ENCODE measurements at regions not wholly inside any gene's neighbourhood (a gene's known extent, or its start where the extent isn't known, plus 50 kb on each side); places are given as distances from the start of the nearest gene placed in this dataset.

DNA sequence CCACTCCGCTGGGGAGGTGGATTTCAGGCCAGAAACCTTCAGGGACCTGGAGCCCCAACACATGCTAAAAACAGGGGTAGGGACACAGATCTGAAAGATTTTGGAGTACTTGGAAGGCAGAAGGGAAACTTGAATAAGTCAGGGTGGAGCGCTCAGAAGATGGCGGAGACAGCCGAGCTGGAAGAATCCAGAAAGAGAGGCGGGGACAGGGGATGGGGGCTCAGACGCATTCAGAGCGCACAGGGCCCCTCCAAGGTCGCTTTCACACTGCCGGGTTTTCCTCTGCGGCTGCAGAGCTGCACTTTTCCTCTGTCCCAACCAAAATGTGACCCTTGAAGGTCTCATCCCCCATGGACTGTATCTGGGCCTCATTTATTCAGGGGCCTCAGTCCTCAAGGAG is 56.9 kb downstream of the ERICH4 start:
- Histone ChIP-seq H4K91ac (ENCODE audit: insufficient read depth, low read depth, low read length) (no peak overlapping the region), H3K9me1 (ENCODE audit: insufficient read depth, low read length) (no peaks in the 10 kb centered on the region), H3K23ac (ENCODE audit: low read depth, low read length) (no peak overlapping the region), H3K9me3 (ENCODE audit: control insufficient read depth, insufficient read depth, low read length) (no peaks in the 10 kb centered on the region), H4K20me1 (ENCODE audit: insufficient read depth, low read length) (no peaks in the 10 kb centered on the region), H4K8ac (ENCODE audit: low read depth in 2 of 2, low read length in 2 of 2) (no peak overlapping the region), H2AFZ (replicated peaks; ENCODE audit: low read length, poor library complexity) (no peak overlapping the region), H3K27me3 (ENCODE audit: control insufficient read depth, insufficient read depth, low read length) (no peaks in the 10 kb centered on the region), H3K79me1 (ENCODE audit: low read depth in 1 of 2, low read length in 2 of 2) (no peaks in the 10 kb centered on the region), H3K27ac (ENCODE audit: insufficient read depth, low read length) (no peak overlapping the region), H2AK5ac (ENCODE audit: low read depth, low read length) (no peak overlapping the region), H3K4me3 (ENCODE audit: insufficient read depth, low read depth, low read length) (no peak overlapping the region), H3K56ac (ENCODE audit: extremely low read depth, insufficient read depth, low read length) (no peak overlapping the region), H3K18ac (ENCODE audit: low read depth, low read length) (no peak overlapping the region), H2BK5ac (ENCODE audit: low read depth, low read length, poor library complexity, severe bottlenecking) (no peak overlapping the region), H3K36me3 (ENCODE audit: control insufficient read depth, insufficient read depth, low read length) (no peaks in the 10 kb centered on the region), H2AK9ac (replicated peaks; ENCODE audit: low read depth, low read length, poor library complexity) (no peak overlapping the region), H3K14ac (replicated peaks; ENCODE audit: low read depth, low read length) (no peak overlapping the region), H3K4me2 (ENCODE audit: low read depth, low read length) (no peak overlapping the region), H2BK15ac (ENCODE audit: low read depth, low read length) (no peak overlapping the region), H4K5ac (ENCODE audit: low read depth, low read length) (no peak overlapping the region), H3K4me1 (ENCODE audit: control insufficient read depth, insufficient read depth, low read length) (no peaks in the 10 kb centered on the region), H3K4ac (ENCODE audit: low read depth, low read length) (no peak overlapping the region), H3K9ac (ENCODE audit: low read depth, low read length) (no peak overlapping the region), H2BK20ac (ENCODE audit: low read depth, low read length) (no peak overlapping the region), H2BK120ac (ENCODE audit: low read depth, low read length) (no peak overlapping the region)
- ATAC-seq (ENCODE audit: low read depth) (no peak), DNase-seq (no peak)
- no TSS peak for BruUV-seq (replicated peaks)
- ChIA-PET POLR2A (ENCODE audit: unreplicated experiment) (no interaction called here), CTCF (no interaction called here)
- in situ Hi-C loops (cut with MboI; ENCODE audit: low sequenced_read_pairs) (no loop called here), intact Hi-C loops (cut with micrococcal nuclease) (no loop called here), dilution Hi-C loops (cut with HindIII; ENCODE audit: low sequenced_read_pairs, unreplicated experiment) (no loop called here)
- TF ChIP-seq BHLHE40 (IDR thresholded peaks at IDR 0.05; ENCODE audit: low read depth, low read length), result no peak
- TF ChIP-seq SMC3 (IDR thresholded peaks at IDR 0.05; ENCODE audit: low read depth, low read length), result no peak
- TF ChIP-seq MAFK (IDR thresholded peaks at IDR 0.05; ENCODE audit: low read depth, low read length), result no peak
- TF ChIP-seq, protein P1, sequence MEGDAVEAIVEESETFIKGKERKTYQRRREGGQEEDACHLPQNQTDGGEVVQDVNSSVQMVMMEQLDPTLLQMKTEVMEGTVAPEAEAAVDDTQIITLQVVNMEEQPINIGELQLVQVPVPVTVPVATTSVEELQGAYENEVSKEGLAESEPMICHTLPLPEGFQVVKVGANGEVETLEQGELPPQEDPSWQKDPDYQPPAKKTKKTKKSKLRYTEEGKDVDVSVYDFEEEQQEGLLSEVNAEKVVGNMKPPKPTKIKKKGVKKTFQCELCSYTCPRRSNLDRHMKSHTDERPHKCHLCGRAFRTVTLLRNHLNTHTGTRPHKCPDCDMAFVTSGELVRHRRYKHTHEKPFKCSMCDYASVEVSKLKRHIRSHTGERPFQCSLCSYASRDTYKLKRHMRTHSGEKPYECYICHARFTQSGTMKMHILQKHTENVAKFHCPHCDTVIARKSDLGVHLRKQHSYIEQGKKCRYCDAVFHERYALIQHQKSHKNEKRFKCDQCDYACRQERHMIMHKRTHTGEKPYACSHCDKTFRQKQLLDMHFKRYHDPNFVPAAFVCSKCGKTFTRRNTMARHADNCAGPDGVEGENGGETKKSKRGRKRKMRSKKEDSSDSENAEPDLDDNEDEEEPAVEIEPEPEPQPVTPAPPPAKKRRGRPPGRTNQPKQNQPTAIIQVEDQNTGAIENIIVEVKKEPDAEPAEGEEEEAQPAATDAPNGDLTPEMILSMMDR (conservative IDR thresholded peaks at IDR 0.05; ENCODE audit: low read depth, low read length), result no peak
- TF ChIP-seq, protein P2, sequence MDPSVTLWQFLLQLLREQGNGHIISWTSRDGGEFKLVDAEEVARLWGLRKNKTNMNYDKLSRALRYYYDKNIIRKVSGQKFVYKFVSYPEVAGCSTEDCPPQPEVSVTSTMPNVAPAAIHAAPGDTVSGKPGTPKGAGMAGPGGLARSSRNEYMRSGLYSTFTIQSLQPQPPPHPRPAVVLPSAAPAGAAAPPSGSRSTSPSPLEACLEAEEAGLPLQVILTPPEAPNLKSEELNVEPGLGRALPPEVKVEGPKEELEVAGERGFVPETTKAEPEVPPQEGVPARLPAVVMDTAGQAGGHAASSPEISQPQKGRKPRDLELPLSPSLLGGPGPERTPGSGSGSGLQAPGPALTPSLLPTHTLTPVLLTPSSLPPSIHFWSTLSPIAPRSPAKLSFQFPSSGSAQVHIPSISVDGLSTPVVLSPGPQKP (IDR thresholded peaks at IDR 0.05; ENCODE audit: borderline replicate concordance, low read depth, low read length), result no peak
- no peak for TF ChIP-seq RAD21 (IDR thresholded peaks at IDR 0.05; ENCODE audit: low read length)
- TF ChIP-seq CHD1 (IDR thresholded peaks at IDR 0.05; ENCODE audit: low read depth, low read length), result no peak
- no peak for TF ChIP-seq RCOR1 (IDR thresholded peaks at IDR 0.05; ENCODE audit: insufficient replicate concordance, low read length)
- no peak for TF ChIP-seq NFE2L2 (IDR thresholded peaks at IDR 0.05; ENCODE audit: low read depth, low read length)
- TF ChIP-seq MXI1 (IDR thresholded peaks at IDR 0.05; ENCODE audit: borderline replicate concordance, low read depth, low read length), result no peak
- WGBS, 2 experiments (ENCODE audit: extremely low coverage in 2 of 2, insufficient read length in 1 of 2), result 78% methylated on average over 7 of the region's 10 CpGs; no CpG with 5 or more reads in 1 of the 2 experiments
